Type B pancreatic cell (in vitro differentiated cells): ENCODE measurements at regions not wholly inside any gene's neighbourhood (a gene's known extent, or its start where the extent isn't known, plus 50 kb on each side); places are given as distances from the start of the nearest gene placed in this dataset.
A peak's percentile ranks its signal among the peaks of the same experiment; 100 is the strongest.

Source experiments
- DNase-seq: peaks from one replicate; pipeline ENCODE4 v3.0.0; 2021; ENCODE audit warnings: mixed read lengths; ENCODE audit not compliant: unreplicated experiment; ENCODE audit errors: extremely low spot score
- H3K27ac Mint-ChIP-seq: 2 replicates; pipeline ENCODE4 v1.8.0; 2021; ENCODE audit warnings: mild to moderate bottlenecking, mixed read lengths
- H3K27me3 Mint-ChIP-seq: 2 replicates; pipeline ENCODE4 v1.8.0; 2021; ENCODE audit warnings: mixed read lengths
- H3K36me3 Mint-ChIP-seq: 2 replicates; pipeline ENCODE4 v1.8.0; 2021; ENCODE audit warnings: mixed read lengths
- H3K4me1 Mint-ChIP-seq: one replicate; pipeline ENCODE4 v1.8.0; 2021; ENCODE audit warnings: mixed read lengths; ENCODE audit not compliant: unreplicated experiment
- H3K4me3 Mint-ChIP-seq: 2 replicates; pipeline ENCODE4 v1.8.0; 2021; ENCODE audit warnings: mild to moderate bottlenecking, mixed read lengths
- H3K9me3 Mint-ChIP-seq: 2 replicates; pipeline ENCODE4 v1.8.0; 2021; ENCODE audit warnings: mixed read lengths
- CTCF ChIP-seq: fragments of 200-600 bp; sonication (generic); conservative IDR thresholded peaks from 2 replicates; pipeline ENCODE4 v1.5.0; 2021; ENCODE audit warnings: antibody characterized with exemption, mild to moderate bottlenecking

- H3K4me1 Mint-ChIP-seq = peaks cover 6% of the 10 kb centered on the region
- DNase-seq = no peak
- H3K27me3 Mint-ChIP-seq = no peaks in the 10 kb centered on the region
- no peak for TF ChIP-seq CTCF
- no peaks in the 10 kb centered on the region for H3K9me3 Mint-ChIP-seq
- H3K27ac Mint-ChIP-seq = no peak overlapping the region
- H3K4me3 Mint-ChIP-seq = no peak overlapping the region
- H3K36me3 Mint-ChIP-seq = no peaks in the 10 kb centered on the region
Measured at GRCh38 chr3:72572489-72573007, 275.7 kb downstream of the SHQ1 start.

GRCh38 chr3:72571638-72572114, 276.6 kb downstream of the SHQ1 start:
- H3K27me3 Mint-ChIP-seq = no peaks in the 10 kb centered on the region
- H3K4me1 Mint-ChIP-seq = peaks cover 6% of the 10 kb centered on the region
- no peaks in the 10 kb centered on the region for H3K36me3 Mint-ChIP-seq
- no peaks in the 10 kb centered on the region for H3K9me3 Mint-ChIP-seq
- DNase-seq = no peak
- no peak for TF ChIP-seq CTCF
- no peak overlapping the region for H3K27ac Mint-ChIP-seq
- no peak overlapping the region for H3K4me3 Mint-ChIP-seq

- no peaks in the 10 kb centered on the region for H3K36me3 Mint-ChIP-seq
- no peak for TF ChIP-seq CTCF
- H3K4me1 Mint-ChIP-seq = peaks cover 6% of the 10 kb centered on the region
- no peak for DNase-seq
- no peak overlapping the region for H3K27ac Mint-ChIP-seq
- H3K9me3 Mint-ChIP-seq = no peaks in the 10 kb centered on the region
- H3K4me3 Mint-ChIP-seq = no peak overlapping the region
- no peaks in the 10 kb centered on the region for H3K27me3 Mint-ChIP-seq
Measured at GRCh38 chr3:72571052-72571451, 277.2 kb downstream of the SHQ1 start.

GRCh38 chr3:72569754-72570440, 278.3 kb downstream of the SHQ1 start:
- H3K27me3 Mint-ChIP-seq = no peaks in the 10 kb centered on the region
- DNase-seq = no peak
- no peaks in the 10 kb centered on the region for H3K36me3 Mint-ChIP-seq
- H3K27ac Mint-ChIP-seq = no peak overlapping the region
- H3K4me3 Mint-ChIP-seq = no peak overlapping the region
- no peaks in the 10 kb centered on the region for H3K9me3 Mint-ChIP-seq
- peaks cover 6% of the 10 kb centered on the region for H3K4me1 Mint-ChIP-seq
- TF ChIP-seq CTCF = no peak

- Mint-ChIP-seq H3K9me3 (peaks cover 4% of the 10 kb centered on the region), H3K36me3 (no peaks in the 10 kb centered on the region), H3K27ac (peak overlapping the region; percentile 29), H3K4me3 (no peak overlapping the region), H3K4me1 (peaks cover 6% of the 10 kb centered on the region), H3K27me3 (no peaks in the 10 kb centered on the region)
- no peak for DNase-seq
- no peak for TF ChIP-seq CTCF
Measured at GRCh38 chr3:72568083-72568482, 280.2 kb downstream of the SHQ1 start.
